Memory B cell (primary cell): ENCODE measurements at regions not wholly inside any gene's neighbourhood (a gene's known extent, or its start where the extent isn't known, plus 50 kb on each side); places are given as distances from the start of the nearest gene placed in this dataset.
A peak's percentile ranks its signal among the peaks of the same experiment; 100 is the strongest.
"Not testable (repeated sequence)": the region's sequence is repeated elsewhere in the genome, so short reads cannot be mapped to it uniquely, and the experiment has no call there.

Source experiments
- ATAC-seq: fragments of 150-1000 bp; cut with Tn5 transposase; 2 replicates; pipeline ENCODE4 v1.10.0; 2021; ENCODE audit warnings: low read depth, mild to moderate bottlenecking, moderate library complexity
- DNase-seq, 2 donors: peaks; one replicate each; pipeline ENCODE4 v3.0.0; 2022; ENCODE audit warnings: low spot score in 2 of 2
- H3K27ac Mint-ChIP-seq: one replicate; pipeline ENCODE4 v1.8.0; 2022; ENCODE audit warnings: mild to moderate bottlenecking, moderate library complexity, mixed read lengths
- H3K27me3 Mint-ChIP-seq: one replicate; pipeline ENCODE4 v1.8.0; 2022; ENCODE audit warnings: mixed read lengths
- H3K36me3 Mint-ChIP-seq: one replicate; pipeline ENCODE4 v1.8.0; 2022; ENCODE audit warnings: mild to moderate bottlenecking, mixed read lengths
- H3K4me1 Mint-ChIP-seq: one replicate; pipeline ENCODE4 v1.8.0; 2022; ENCODE audit warnings: mixed read lengths
- H3K4me3 Mint-ChIP-seq: one replicate; pipeline ENCODE4 v1.8.0; 2022; ENCODE audit warnings: mild to moderate bottlenecking, moderate library complexity, mixed read lengths
- H3K9me3 Mint-ChIP-seq: one replicate; pipeline ENCODE4 v1.8.0; 2022; ENCODE audit warnings: mixed read lengths

DNA sequence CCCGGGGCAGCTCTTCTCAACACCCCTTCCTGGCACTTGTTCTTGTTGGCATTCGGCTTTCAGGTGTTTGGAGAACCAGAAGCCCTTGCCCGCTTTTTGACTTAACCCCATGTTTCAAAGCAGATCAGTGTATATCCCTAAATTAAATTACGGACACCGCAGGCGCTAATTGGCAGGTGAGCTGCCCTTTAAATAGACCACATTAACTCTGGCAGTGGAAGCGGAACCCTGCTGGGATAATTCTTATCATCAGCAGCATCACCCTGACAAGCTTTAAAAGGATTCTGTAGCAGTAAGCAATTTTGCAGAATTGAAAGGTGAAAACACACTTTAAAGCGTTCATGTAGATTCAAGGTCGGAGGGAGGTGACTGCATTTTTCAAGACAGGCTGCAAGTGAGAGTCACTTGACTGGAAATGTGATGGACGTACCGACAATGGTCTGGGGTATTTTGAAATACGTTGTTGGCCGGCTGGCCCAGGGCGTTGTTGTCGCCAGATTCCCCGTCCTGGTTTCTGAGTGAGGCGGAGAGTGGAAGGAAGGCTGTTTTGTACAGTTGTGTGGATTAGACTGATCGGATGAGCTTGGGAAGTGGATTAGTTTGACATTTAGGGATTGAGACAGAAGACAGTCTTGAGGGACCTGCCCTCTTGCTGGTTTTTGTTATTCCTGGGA lies 94.2 kb upstream of the CRYM start:
- not testable (repeated sequence) for ATAC-seq, H3K9me3 Mint-ChIP-seq, H3K27me3 Mint-ChIP-seq, H3K27ac Mint-ChIP-seq, H3K4me3 Mint-ChIP-seq, H3K36me3 Mint-ChIP-seq, DNase-seq
- peaks cover 11% of the 10 kb centered on the region for H3K4me1 Mint-ChIP-seq

DNA sequence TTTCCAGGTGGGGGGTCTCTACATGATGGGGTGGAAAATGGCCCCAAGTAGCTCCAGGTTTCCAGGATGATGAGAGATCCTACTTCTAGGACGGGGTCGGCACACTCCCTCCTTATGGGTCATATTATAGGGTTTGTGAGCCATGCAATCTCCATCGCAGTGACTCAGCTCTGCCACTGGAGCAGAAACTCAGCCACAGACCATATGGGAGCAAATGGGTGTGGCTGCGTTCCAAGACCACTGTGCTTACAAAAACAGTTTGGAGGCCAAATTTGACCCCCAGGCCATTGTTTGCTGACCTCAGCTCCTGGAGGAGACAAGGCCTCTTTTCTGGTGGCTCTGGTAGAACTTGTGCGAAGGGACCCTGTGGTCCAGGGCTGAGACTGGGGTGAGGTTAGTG lies 92.7 kb upstream of the CRYM start:
- not testable (repeated sequence) for ATAC-seq, H3K27ac Mint-ChIP-seq, DNase-seq, H3K4me3 Mint-ChIP-seq, H3K9me3 Mint-ChIP-seq, H3K36me3 Mint-ChIP-seq, H3K27me3 Mint-ChIP-seq
- peaks cover 11% of the 10 kb centered on the region for H3K4me1 Mint-ChIP-seq

- not testable (repeated sequence) for DNase-seq, H3K9me3 Mint-ChIP-seq, H3K27me3 Mint-ChIP-seq, H3K36me3 Mint-ChIP-seq, H3K4me3 Mint-ChIP-seq, ATAC-seq
- peaks cover 20% of the 10 kb centered on the region for H3K4me1 Mint-ChIP-seq
- H3K27ac Mint-ChIP-seq, result peak overlapping the region; percentile 60
Measured at GRCh38 chr16:21368973-21369942, 91.2 kb upstream of the CRYM start.

- Mint-ChIP-seq H3K4me3 (peak overlapping the region; percentile 75), H3K27ac (peak overlapping the region; percentile 96), H3K4me1 (peaks cover 26% of the 10 kb centered on the region)
- H3K9me3 Mint-ChIP-seq, DNase-seq, H3K36me3 Mint-ChIP-seq, H3K27me3 Mint-ChIP-seq: not testable (repeated sequence)
- ATAC-seq, result peak; percentile 68
Measured at GRCh38 chr16:21367733-21368421, 89.8 kb upstream of the CRYM start.

DNA sequence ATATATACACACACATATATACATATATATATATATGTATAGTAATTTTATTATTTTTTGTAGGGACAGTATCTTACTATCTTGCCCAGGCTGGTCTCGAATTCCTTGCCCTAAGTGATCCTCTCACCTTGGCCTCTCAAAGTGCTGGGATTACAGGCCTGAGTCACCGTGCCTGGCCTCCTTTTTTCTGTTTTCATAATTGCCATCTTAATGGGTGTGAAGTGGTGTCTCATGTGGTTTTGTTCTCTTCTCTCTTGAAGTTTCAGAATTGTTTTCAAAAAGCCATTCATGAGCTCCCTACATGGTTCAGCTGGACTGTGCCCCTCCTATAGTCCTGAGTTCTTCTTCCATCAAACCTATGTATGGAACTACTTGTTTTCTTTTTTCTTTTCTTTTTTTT lies 88.9 kb upstream of the CRYM start:
- H3K4me1 Mint-ChIP-seq, result peaks cover 30% of the 10 kb centered on the region
- H3K4me3 Mint-ChIP-seq, H3K9me3 Mint-ChIP-seq, H3K36me3 Mint-ChIP-seq, H3K27me3 Mint-ChIP-seq, ATAC-seq, H3K27ac Mint-ChIP-seq, DNase-seq: not testable (repeated sequence)

DNA sequence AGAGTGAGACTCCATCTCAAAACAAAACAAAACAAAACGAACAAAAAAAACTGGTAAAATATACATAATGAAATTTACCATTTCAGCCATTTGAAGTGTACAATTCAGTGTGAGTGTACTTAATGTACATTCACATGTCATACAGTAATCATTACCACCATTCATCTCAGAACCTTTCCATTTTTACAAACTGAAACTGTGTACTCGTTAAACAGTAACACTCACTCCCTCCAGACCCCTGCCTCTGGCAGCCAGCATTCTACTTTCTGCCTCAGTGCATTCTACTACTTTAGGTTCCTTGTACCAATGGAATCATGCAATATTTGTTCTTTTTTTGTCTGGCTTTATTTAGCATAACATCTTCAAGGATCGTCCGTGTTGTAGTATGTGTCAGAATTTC lies 87.5 kb upstream of the CRYM start:
- DNase-seq, H3K27me3 Mint-ChIP-seq, H3K36me3 Mint-ChIP-seq, H3K9me3 Mint-ChIP-seq, ATAC-seq: not testable (repeated sequence)
- Mint-ChIP-seq H3K4me1 (peaks cover 30% of the 10 kb centered on the region), H3K27ac (peak overlapping the region; percentile 88), H3K4me3 (peak overlapping the region; percentile 69)

GRCh38 chr16:21363550-21364223 lies 85.6 kb upstream of the CRYM start:
- peak overlapping the region; percentile 40 for H3K4me3 Mint-ChIP-seq
- peak; percentile 23 for ATAC-seq
- H3K36me3 Mint-ChIP-seq, H3K9me3 Mint-ChIP-seq, H3K27me3 Mint-ChIP-seq: not testable (repeated sequence)
- H3K4me1 Mint-ChIP-seq, result peaks cover 40% of the 10 kb centered on the region
- peak in 1 of 2 donors; percentile 49 for DNase-seq
- peak overlapping the region; percentile 91 for H3K27ac Mint-ChIP-seq

DNA sequence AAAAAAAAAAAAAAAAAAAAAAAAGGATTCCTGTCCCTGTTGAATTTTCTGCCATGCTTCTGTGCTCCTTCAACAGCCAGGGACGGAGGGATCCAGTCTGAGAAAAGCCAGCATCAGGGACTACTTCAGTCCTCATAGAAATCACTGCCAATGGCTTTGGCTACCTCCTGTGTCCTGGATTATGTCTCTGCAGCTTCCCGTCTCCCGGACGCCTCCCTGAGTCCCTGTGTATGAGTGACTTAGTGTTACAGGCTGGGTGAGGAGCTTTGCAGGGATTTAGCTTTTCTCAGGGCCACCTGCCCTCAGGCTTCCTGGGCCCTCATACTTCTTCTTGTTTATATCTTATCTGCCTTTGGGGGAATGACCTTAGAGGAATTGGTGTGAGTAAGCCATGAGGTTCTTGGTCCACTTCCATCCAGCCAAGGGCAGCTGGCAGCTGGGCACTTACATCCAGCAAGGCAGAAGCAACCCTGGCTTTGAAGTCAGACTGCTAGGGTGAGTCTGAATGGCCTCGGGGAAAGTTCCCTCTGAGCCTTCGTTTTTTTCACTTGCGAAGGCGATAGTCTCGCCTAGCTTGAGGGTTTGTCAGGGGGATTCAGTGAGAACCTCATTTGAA lies 83.6 kb upstream of the CRYM start:
- H3K36me3 Mint-ChIP-seq, H3K27me3 Mint-ChIP-seq, DNase-seq, H3K27ac Mint-ChIP-seq, ATAC-seq, H3K9me3 Mint-ChIP-seq: not testable (repeated sequence)
- peak overlapping the region; percentile 24 for H3K4me3 Mint-ChIP-seq
- peaks cover 43% of the 10 kb centered on the region for H3K4me1 Mint-ChIP-seq

GRCh38 chr16:21361045-21361444 lies 83.0 kb upstream of the CRYM start:
- not testable (repeated sequence) for H3K36me3 Mint-ChIP-seq, ATAC-seq, H3K27me3 Mint-ChIP-seq, DNase-seq, H3K9me3 Mint-ChIP-seq, H3K4me3 Mint-ChIP-seq
- Mint-ChIP-seq H3K4me1 (peaks cover 49% of the 10 kb centered on the region), H3K27ac (peak overlapping the region; percentile 96)

DNA sequence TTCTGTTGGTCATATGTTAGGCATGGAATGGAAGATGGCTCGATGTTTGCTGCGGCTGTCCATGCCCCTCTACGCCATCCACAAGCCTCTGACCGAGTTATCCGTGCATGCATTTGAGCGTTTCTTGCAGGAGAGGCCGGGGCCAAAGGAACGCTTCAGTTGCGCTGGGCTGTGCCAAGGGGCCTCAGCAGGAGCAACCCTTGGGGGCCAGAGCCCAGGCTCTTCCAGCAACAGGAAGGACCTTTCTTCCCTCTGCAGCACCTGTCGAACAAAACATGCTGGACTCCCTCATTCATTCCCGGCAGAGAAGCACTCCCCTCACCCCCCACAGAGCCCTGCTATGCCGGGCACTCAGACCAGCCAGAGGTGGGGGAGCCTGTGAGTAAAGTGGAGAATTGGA lies 81.4 kb upstream of the CRYM start:
- ATAC-seq, H3K9me3 Mint-ChIP-seq, DNase-seq, H3K27me3 Mint-ChIP-seq, H3K36me3 Mint-ChIP-seq: not testable (repeated sequence)
- H3K4me3 Mint-ChIP-seq, result peak overlapping the region; percentile 37
- H3K27ac Mint-ChIP-seq, result peak overlapping the region; percentile 96
- peaks cover 48% of the 10 kb centered on the region for H3K4me1 Mint-ChIP-seq

DNA sequence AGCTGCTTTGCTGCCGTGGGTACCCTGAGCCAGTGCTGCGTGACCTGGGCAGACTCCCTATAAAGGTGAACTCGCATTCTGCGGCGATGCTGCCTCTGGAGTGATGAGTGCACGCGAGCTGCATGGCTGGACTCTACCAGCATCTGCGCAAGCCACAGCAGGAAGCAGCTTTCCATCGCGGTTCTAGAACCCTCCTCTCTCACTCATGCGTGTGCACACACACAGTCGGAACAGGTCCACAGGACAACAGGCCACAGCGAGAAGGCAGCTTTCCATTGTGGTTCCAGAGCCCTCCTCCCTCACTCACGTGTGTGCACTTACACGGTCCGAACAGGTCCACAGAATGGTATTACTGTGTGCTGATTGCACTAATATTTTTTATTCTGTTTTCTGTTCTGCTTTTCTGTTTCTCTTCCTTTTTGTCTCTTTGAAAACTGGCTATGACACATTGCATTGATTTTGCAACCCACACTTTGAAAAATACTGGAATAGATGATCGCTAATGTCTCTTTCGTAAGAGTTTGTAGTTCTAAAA lies 80.2 kb upstream of the CRYM start:
- H3K36me3 Mint-ChIP-seq, H3K27me3 Mint-ChIP-seq, H3K9me3 Mint-ChIP-seq: not testable (repeated sequence)
- peak; percentile 68 to 70 for DNase-seq
- Mint-ChIP-seq H3K27ac (peak overlapping the region; percentile 96), H3K4me1 (peaks cover 39% of the 10 kb centered on the region), H3K4me3 (peak overlapping the region; percentile 43)
- peak; percentile 56 for ATAC-seq

DNA sequence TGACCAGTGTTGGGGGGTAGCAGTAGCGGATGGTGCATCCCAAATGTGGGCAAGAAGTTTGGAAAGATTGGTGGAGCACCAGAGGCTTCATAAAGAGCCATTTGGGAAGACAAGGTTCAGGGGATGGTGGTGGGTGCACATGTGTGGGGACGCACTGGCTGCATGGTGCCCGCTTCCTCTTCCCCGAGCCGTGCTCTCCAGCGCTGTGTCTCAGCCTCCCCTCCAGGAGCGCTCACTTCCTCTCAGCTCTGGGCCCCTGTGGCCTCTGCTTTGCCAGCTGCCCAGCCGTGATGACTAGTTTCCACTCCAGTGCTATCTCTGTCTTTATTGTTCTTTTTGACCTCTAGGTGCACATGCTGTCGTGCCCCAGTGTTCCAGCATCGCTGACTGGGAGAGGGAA lies 78.2 kb upstream of the CRYM start:
- peak; percentile 19 for ATAC-seq

DNA sequence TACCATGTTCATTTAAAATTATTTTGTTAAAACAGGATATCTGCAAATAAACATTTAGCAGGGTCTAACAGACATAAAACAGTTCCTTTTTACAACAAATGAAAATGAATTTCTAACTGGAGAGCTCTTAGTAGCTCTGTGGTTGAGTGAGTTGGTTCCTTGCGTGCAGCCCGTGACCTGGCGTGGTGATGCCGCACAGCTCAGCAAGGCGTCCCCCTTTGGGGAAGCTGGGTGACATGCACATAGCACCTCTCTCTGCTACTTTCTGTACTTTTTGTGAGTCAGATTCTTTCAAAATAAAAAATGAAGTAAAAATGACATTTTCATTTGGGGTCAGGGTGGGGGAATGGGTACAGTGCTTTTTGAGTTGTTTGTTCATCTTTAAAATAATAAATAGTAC lies 73.3 kb upstream of the CRYM start:
- H3K27ac Mint-ChIP-seq, H3K36me3 Mint-ChIP-seq, H3K9me3 Mint-ChIP-seq, H3K4me3 Mint-ChIP-seq, DNase-seq, H3K27me3 Mint-ChIP-seq: not testable (repeated sequence)
- peak; percentile 50 for ATAC-seq
- H3K4me1 Mint-ChIP-seq, result peaks cover 14% of the 10 kb centered on the region

More for the DNA sequence above, 78.2 kb upstream of the CRYM start:
- not testable (repeated sequence) for DNase-seq, H3K9me3 Mint-ChIP-seq, H3K36me3 Mint-ChIP-seq, H3K27me3 Mint-ChIP-seq
- Mint-ChIP-seq H3K27ac (peak overlapping the region; percentile 31), H3K4me3 (peak overlapping the region; percentile 33), H3K4me1 (peaks cover 33% of the 10 kb centered on the region)
